GM10266 (cell line): ENCODE measurements at regions not wholly inside any gene's neighbourhood (a gene's known extent, or its start where the extent isn't known, plus 50 kb on each side); places are given as distances from the start of the nearest gene placed in this dataset.

Experiments used
- DNase-seq: peaks from one replicate; pipeline ENCODE4 v3.0.0; 2012; ENCODE audit errors: extremely low spot score
- CTCF ChIP-seq: IDR thresholded peaks from 2 replicates; pipeline ENCODE4 v1.5.1; 2012; ENCODE audit warnings: mild to moderate bottlenecking, low read depth; ENCODE audit not compliant: control insufficient read depth, insufficient read depth; ENCODE audit errors: missing control alignments

- DNase-seq: no peak
- TF ChIP-seq CTCF: no peak
Measured at GRCh38 chr13:82292334-82292733, 1589.9 kb downstream of the SLITRK1 start.

GRCh38 chr13:82291852-82292251 is 1590.4 kb downstream of the SLITRK1 start:
- no peak for TF ChIP-seq CTCF

GRCh38 chr13:82275644-82276043 is 1606.6 kb downstream of the SLITRK1 start:
- DNase-seq: no peak
- no peak for TF ChIP-seq CTCF

More at GRCh38 chr13:82291852-82292251, 1590.4 kb downstream of the SLITRK1 start:
- no peak for DNase-seq

GRCh38 chr13:82259284-82259683 is 1623.0 kb downstream of the SLITRK1 start:
- TF ChIP-seq CTCF: no peak
- no peak for DNase-seq

GRCh38 chr13:82257790-82258507 is 1624.3 kb downstream of the SLITRK1 start:
- no peak for DNase-seq
- no peak for TF ChIP-seq CTCF

GRCh38 chr13:82248762-82249161 is 1633.5 kb downstream of the SLITRK1 start:
- no peak for TF ChIP-seq CTCF
- no peak for DNase-seq

- no peak for TF ChIP-seq CTCF
- DNase-seq: no peak
Measured at GRCh38 chr13:82245860-82246259, 1636.4 kb downstream of the SLITRK1 start.
